ENCODE measurements at regions not wholly inside any gene's neighbourhood (a gene's known extent, or its start where the extent isn't known, plus 50 kb on each side); places are given as distances from the start of the nearest gene placed in this dataset.

GRCh38 chr1:190904091-190904695, 426.5 kb upstream of the BRINP3 start:
- TF ChIP-seq SUZ12 (IDR thresholded peaks at IDR 0.05; ENCODE audit: extremely low read depth, insufficient read depth, insufficient read length) (no peak), YY1 (IDR thresholded peaks at IDR 0.05; ENCODE audit: insufficient read depth, insufficient read length) (no peak), ZNF274 (IDR thresholded peaks at IDR 0.05; ENCODE audit: low read depth, low read length) (no peak)
- H3K9me3 ChIP-seq (ENCODE audit: insufficient read depth, low read length) = no peaks in the 10 kb centered on the region
- no peak overlapping the region for H3K4me3 ChIP-seq (ENCODE audit: insufficient read length, low read depth)
- no peak overlapping the region for H3K9ac ChIP-seq (ENCODE audit: insufficient read length, low read depth)
- no peaks in the 10 kb centered on the region for H3K27me3 ChIP-seq (ENCODE audit: insufficient read depth, insufficient read length)
- H3K36me3 ChIP-seq (ENCODE audit: insufficient read depth, insufficient read length, low read length) = no peaks in the 10 kb centered on the region
- H3K4me1 ChIP-seq (ENCODE audit: insufficient read depth, insufficient read length) = no peaks in the 10 kb centered on the region
- DNase-seq (ENCODE audit: low read depth, low spot score) = no peak

GRCh38 chr1:190906206-190906725, 428.6 kb upstream of the BRINP3 start:
- no peaks in the 10 kb centered on the region for H3K4me1 ChIP-seq (ENCODE audit: insufficient read depth, insufficient read length)
- H3K27me3 ChIP-seq (ENCODE audit: insufficient read depth, insufficient read length) = no peaks in the 10 kb centered on the region
- TF ChIP-seq SUZ12 (IDR thresholded peaks at IDR 0.05; ENCODE audit: extremely low read depth, insufficient read depth, insufficient read length) = no peak
- no peaks in the 10 kb centered on the region for H3K9me3 ChIP-seq (ENCODE audit: insufficient read depth, low read length)
- H3K36me3 ChIP-seq (ENCODE audit: insufficient read depth, insufficient read length, low read length) = no peaks in the 10 kb centered on the region
- no peak overlapping the region for H3K9ac ChIP-seq (ENCODE audit: insufficient read length, low read depth)
- no peak overlapping the region for H3K4me3 ChIP-seq (ENCODE audit: insufficient read length, low read depth)
- no peak for DNase-seq (ENCODE audit: low read depth, low spot score)

- Histone ChIP-seq H3K36me3 (ENCODE audit: insufficient read depth, insufficient read length, low read length) (no peaks in the 10 kb centered on the region), H3K27me3 (ENCODE audit: insufficient read depth, insufficient read length) (no peaks in the 10 kb centered on the region), H3K4me3 (ENCODE audit: insufficient read length, low read depth) (no peak overlapping the region), H3K9ac (ENCODE audit: insufficient read length, low read depth) (no peak overlapping the region), H3K4me1 (ENCODE audit: insufficient read depth, insufficient read length) (no peaks in the 10 kb centered on the region), H3K9me3 (ENCODE audit: insufficient read depth, low read length) (no peaks in the 10 kb centered on the region)
- TF ChIP-seq YY1 (IDR thresholded peaks at IDR 0.05; ENCODE audit: insufficient read depth, insufficient read length) = no peak
- no peak for TF ChIP-seq SUZ12 (IDR thresholded peaks at IDR 0.05; ENCODE audit: extremely low read depth, insufficient read depth, insufficient read length)
- TF ChIP-seq ZNF274 (IDR thresholded peaks at IDR 0.05; ENCODE audit: low read depth, low read length) = no peak
- DNase-seq (ENCODE audit: low read depth, low spot score) = no peak
Observed at GRCh38 chr1:190908246-190908645, 430.6 kb upstream of the BRINP3 start.

- TF ChIP-seq ZNF274 (IDR thresholded peaks at IDR 0.05; ENCODE audit: low read depth, low read length) (no peak), YY1 (IDR thresholded peaks at IDR 0.05; ENCODE audit: insufficient read depth, insufficient read length) (no peak), SUZ12 (IDR thresholded peaks at IDR 0.05; ENCODE audit: extremely low read depth, insufficient read depth, insufficient read length) (no peak)
- no peak for DNase-seq (ENCODE audit: low read depth, low spot score)
- no peaks in the 10 kb centered on the region for H3K27me3 ChIP-seq (ENCODE audit: insufficient read depth, insufficient read length)
- no peaks in the 10 kb centered on the region for H3K9me3 ChIP-seq (ENCODE audit: insufficient read depth, low read length)
- H3K4me3 ChIP-seq (ENCODE audit: insufficient read length, low read depth) = no peak overlapping the region
- no peak overlapping the region for H3K9ac ChIP-seq (ENCODE audit: insufficient read length, low read depth)
- H3K4me1 ChIP-seq (ENCODE audit: insufficient read depth, insufficient read length) = no peaks in the 10 kb centered on the region
- H3K36me3 ChIP-seq (ENCODE audit: insufficient read depth, insufficient read length, low read length) = no peaks in the 10 kb centered on the region
Observed at GRCh38 chr1:190908691-190909090, 431.0 kb upstream of the BRINP3 start.

- DNase-seq (ENCODE audit: low read depth, low spot score) = no peak
Observed at GRCh38 chr1:190935925-190936324, 458.3 kb upstream of the BRINP3 start.

GRCh38 chr1:190936337-190936736, 458.7 kb upstream of the BRINP3 start:
- TF ChIP-seq ZNF274 (IDR thresholded peaks at IDR 0.05; ENCODE audit: low read depth, low read length) (no peak), YY1 (IDR thresholded peaks at IDR 0.05; ENCODE audit: insufficient read depth, insufficient read length) (no peak), SUZ12 (IDR thresholded peaks at IDR 0.05; ENCODE audit: extremely low read depth, insufficient read depth, insufficient read length) (no peak)
- Histone ChIP-seq H3K4me3 (ENCODE audit: insufficient read length, low read depth) (no peak overlapping the region), H3K9ac (ENCODE audit: insufficient read length, low read depth) (no peak overlapping the region), H3K36me3 (ENCODE audit: insufficient read depth, insufficient read length, low read length) (no peaks in the 10 kb centered on the region), H3K27me3 (ENCODE audit: insufficient read depth, insufficient read length) (no peaks in the 10 kb centered on the region), H3K4me1 (ENCODE audit: insufficient read depth, insufficient read length) (no peaks in the 10 kb centered on the region), H3K9me3 (ENCODE audit: insufficient read depth, low read length) (no peaks in the 10 kb centered on the region)
- DNase-seq (ENCODE audit: low read depth, low spot score) = no peak

More at GRCh38 chr1:190935925-190936324, 458.3 kb upstream of the BRINP3 start:
- no peak overlapping the region for H3K9ac ChIP-seq (ENCODE audit: insufficient read length, low read depth)
- H3K36me3 ChIP-seq (ENCODE audit: insufficient read depth, insufficient read length, low read length) = no peaks in the 10 kb centered on the region
- H3K9me3 ChIP-seq (ENCODE audit: insufficient read depth, low read length) = no peaks in the 10 kb centered on the region
- H3K4me3 ChIP-seq (ENCODE audit: insufficient read length, low read depth) = no peak overlapping the region
- no peaks in the 10 kb centered on the region for H3K4me1 ChIP-seq (ENCODE audit: insufficient read depth, insufficient read length)
- no peak for TF ChIP-seq SUZ12 (IDR thresholded peaks at IDR 0.05; ENCODE audit: extremely low read depth, insufficient read depth, insufficient read length)
- no peak for TF ChIP-seq YY1 (IDR thresholded peaks at IDR 0.05; ENCODE audit: insufficient read depth, insufficient read length)
- TF ChIP-seq ZNF274 (IDR thresholded peaks at IDR 0.05; ENCODE audit: low read depth, low read length) = no peak
- no peaks in the 10 kb centered on the region for H3K27me3 ChIP-seq (ENCODE audit: insufficient read depth, insufficient read length)

- TF ChIP-seq YY1 (IDR thresholded peaks at IDR 0.05; ENCODE audit: insufficient read depth, insufficient read length) (no peak), SUZ12 (IDR thresholded peaks at IDR 0.05; ENCODE audit: extremely low read depth, insufficient read depth, insufficient read length) (no peak), ZNF274 (IDR thresholded peaks at IDR 0.05; ENCODE audit: low read depth, low read length) (no peak)
- DNase-seq (ENCODE audit: low read depth, low spot score) = no peak
- Histone ChIP-seq H3K9ac (ENCODE audit: insufficient read length, low read depth) (no peak overlapping the region), H3K9me3 (ENCODE audit: insufficient read depth, low read length) (no peaks in the 10 kb centered on the region), H3K36me3 (ENCODE audit: insufficient read depth, insufficient read length, low read length) (no peaks in the 10 kb centered on the region), H3K4me1 (ENCODE audit: insufficient read depth, insufficient read length) (no peaks in the 10 kb centered on the region), H3K27me3 (ENCODE audit: insufficient read depth, insufficient read length) (no peaks in the 10 kb centered on the region), H3K4me3 (ENCODE audit: insufficient read length, low read depth) (no peak overlapping the region)
Observed at GRCh38 chr1:190940951-190941350, 463.3 kb upstream of the BRINP3 start.

All from NT2/D1 (cell line).